ENCODE measurements at regions not wholly inside any gene's neighbourhood (a gene's known extent, or its start where the extent isn't known, plus 50 kb on each side); places are given as distances from the start of the nearest gene placed in this dataset.

DNA sequence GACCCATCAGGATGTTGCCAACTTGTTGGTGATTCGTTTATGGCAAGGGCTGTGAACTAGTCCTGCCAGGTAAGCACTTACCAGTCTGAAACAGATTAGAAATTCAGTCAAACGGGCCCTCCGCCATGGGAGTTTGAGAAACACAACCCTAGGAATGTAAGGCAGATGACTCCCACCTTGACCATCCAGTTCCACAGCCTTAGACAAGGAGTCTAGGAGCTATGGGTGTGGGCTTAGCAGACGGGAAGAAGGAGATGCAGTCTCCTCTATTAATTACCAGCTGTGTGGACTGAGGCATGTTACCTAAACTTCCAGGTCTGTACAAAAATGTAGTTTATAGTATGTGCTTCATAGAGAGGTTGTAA is 319.4 kb upstream of the NCKAP5 start:
- CTCF ChIA-PET: interaction anchor here (1.0 to 3.4 kb wide), 4 partner anchors 231 to 563 kb away, joined by 3 to 42 read pairs (median 7); no protein-coding TSS in a partner anchor
- Mint-ChIP-seq H3K27ac (ENCODE audit: unreplicated experiment) (no peak overlapping the region), H3K4me1 (ENCODE audit: low read depth, unreplicated experiment) (peaks cover 25% of the 10 kb centered on the region), H3K4me3 (ENCODE audit: unreplicated experiment) (no peak overlapping the region), H3K27me3 (ENCODE audit: insufficient read depth, unreplicated experiment) (no peaks in the 10 kb centered on the region), H3K9me3 (ENCODE audit: unreplicated experiment) (no peaks in the 10 kb centered on the region), H3K36me3 (ENCODE audit: insufficient read depth, unreplicated experiment) (no peaks in the 10 kb centered on the region)
- no peaks in the 10 kb centered on the region for H3K9me3 ChIP-seq
- H3K27me3 ChIP-seq (replicated peaks; ENCODE audit: control insufficient read depth, insufficient read depth, low read length): no peaks in the 10 kb centered on the region
- intact Hi-C loops (cut with micrococcal nuclease; ENCODE audit: unreplicated experiment): loop anchor here (5.0 to 10.0 kb wide), 6 partner anchors 35 to 565 kb away; no protein-coding TSS in a partner anchor
- DNase-seq: peak in 1 of 2 experiments; percentile 16
- no TSS peak for BruUV-seq (replicated peaks)
- POLR2A ChIA-PET: no interaction called here
- H3K4me1 ChIP-seq: peaks cover 20% of the 10 kb centered on the region
- TF ChIP-seq, protein P1, sequence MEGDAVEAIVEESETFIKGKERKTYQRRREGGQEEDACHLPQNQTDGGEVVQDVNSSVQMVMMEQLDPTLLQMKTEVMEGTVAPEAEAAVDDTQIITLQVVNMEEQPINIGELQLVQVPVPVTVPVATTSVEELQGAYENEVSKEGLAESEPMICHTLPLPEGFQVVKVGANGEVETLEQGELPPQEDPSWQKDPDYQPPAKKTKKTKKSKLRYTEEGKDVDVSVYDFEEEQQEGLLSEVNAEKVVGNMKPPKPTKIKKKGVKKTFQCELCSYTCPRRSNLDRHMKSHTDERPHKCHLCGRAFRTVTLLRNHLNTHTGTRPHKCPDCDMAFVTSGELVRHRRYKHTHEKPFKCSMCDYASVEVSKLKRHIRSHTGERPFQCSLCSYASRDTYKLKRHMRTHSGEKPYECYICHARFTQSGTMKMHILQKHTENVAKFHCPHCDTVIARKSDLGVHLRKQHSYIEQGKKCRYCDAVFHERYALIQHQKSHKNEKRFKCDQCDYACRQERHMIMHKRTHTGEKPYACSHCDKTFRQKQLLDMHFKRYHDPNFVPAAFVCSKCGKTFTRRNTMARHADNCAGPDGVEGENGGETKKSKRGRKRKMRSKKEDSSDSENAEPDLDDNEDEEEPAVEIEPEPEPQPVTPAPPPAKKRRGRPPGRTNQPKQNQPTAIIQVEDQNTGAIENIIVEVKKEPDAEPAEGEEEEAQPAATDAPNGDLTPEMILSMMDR (IDR thresholded peaks at IDR 0.05; ENCODE audit: insufficient read depth in 1 of 2, low read depth in 1 of 2, low read length in 1 of 2, severe bottlenecking in 1 of 2, unreplicated experiment in 1 of 2): no peak
- H3K4me3 ChIP-seq (ENCODE audit: low read depth, low read length): no peak overlapping the region
- H3K36me3 ChIP-seq (ENCODE audit: control insufficient read depth, insufficient read depth, low read length): no peaks in the 10 kb centered on the region

DNA sequence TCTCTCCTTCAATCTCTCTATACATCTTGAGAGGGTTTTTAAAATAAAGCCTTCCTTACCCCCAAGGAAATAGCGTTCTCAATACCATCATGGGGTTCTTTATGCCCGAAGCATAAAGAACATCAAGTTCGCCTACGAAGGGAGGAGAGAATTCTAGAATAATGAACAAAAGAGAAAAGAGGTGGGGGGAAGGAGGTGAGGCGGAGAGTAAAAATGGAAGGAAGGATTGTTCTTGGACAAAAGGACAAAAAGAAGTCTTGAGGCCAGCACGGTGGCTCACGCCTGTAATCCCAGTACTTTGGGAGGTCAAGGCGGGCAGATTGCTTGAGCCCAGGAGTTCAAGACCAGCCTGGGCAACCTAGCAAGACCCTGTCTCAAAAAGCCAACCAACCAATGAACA is 319.8 kb upstream of the NCKAP5 start:
- intact Hi-C loops (cut with micrococcal nuclease; ENCODE audit: unreplicated experiment): loop anchor here (5.0 to 10.0 kb wide), 6 partner anchors 34 to 564 kb away; no protein-coding TSS in a partner anchor

DNA sequence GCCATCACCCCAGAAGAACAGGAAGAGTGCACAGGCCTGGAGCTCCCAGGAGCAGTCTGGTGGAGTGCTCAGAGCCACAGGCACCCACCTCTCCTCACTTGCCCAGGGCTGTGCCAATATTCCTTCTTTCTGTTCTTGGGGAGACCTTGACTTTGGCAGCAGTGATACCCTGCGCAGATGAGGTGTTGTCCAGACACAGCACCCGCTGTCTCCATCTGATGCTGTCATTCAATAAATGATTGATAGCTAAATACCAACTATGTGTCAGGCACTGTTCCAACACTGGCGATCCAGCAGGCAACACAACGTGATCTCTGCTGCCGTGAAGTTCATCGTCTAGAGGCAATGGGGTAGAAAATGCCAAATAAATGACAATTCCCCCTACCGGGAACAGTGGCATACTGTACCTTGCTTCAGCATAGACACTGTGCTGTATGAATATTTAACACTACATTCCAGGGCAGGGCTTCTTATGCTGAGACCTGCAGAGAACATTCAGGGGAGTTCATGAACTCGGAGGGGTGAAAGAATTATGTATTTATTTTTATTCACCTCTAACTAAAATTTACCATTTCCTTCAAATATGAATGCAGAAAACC is 320.5 kb upstream of the NCKAP5 start:
- Mint-ChIP-seq H3K27me3 (ENCODE audit: insufficient read depth, unreplicated experiment) (no peaks in the 10 kb centered on the region), H3K9me3 (ENCODE audit: unreplicated experiment) (no peaks in the 10 kb centered on the region), H3K27ac (ENCODE audit: unreplicated experiment) (no peak overlapping the region), H3K36me3 (ENCODE audit: insufficient read depth, unreplicated experiment) (no peaks in the 10 kb centered on the region), H3K4me1 (ENCODE audit: low read depth, unreplicated experiment) (peaks cover 25% of the 10 kb centered on the region), H3K4me3 (ENCODE audit: unreplicated experiment) (no peak overlapping the region)
- ChIA-PET POLR2A (no interaction called here), CTCF (no interaction called here)
- Histone ChIP-seq H3K4me3 (ENCODE audit: low read depth, low read length) (no peak overlapping the region), H3K9me3 (no peaks in the 10 kb centered on the region), H3K36me3 (ENCODE audit: control insufficient read depth, insufficient read depth, low read length) (no peaks in the 10 kb centered on the region), H3K4me1 (peaks cover 20% of the 10 kb centered on the region), H3K27me3 (replicated peaks; ENCODE audit: control insufficient read depth, insufficient read depth, low read length) (no peaks in the 10 kb centered on the region)
- intact Hi-C loops (cut with micrococcal nuclease; ENCODE audit: unreplicated experiment): loop anchor here (5.0 to 10.0 kb wide), 6 partner anchors 34 to 564 kb away; no protein-coding TSS in a partner anchor
- TF ChIP-seq, protein P1 (IDR thresholded peaks at IDR 0.05; ENCODE audit: insufficient read depth in 1 of 2, low read depth in 1 of 2, low read length in 1 of 2, severe bottlenecking in 1 of 2, unreplicated experiment in 1 of 2): no peak
- no TSS peak for BruUV-seq (replicated peaks)
- no peak for DNase-seq

More for the DNA sequence above, 319.8 kb upstream of the NCKAP5 start:
- no peaks in the 10 kb centered on the region for H3K27me3 ChIP-seq (replicated peaks; ENCODE audit: control insufficient read depth, insufficient read depth, low read length)
- no peaks in the 10 kb centered on the region for H3K9me3 Mint-ChIP-seq (ENCODE audit: unreplicated experiment)
- no peaks in the 10 kb centered on the region for H3K27me3 Mint-ChIP-seq (ENCODE audit: insufficient read depth, unreplicated experiment)
- no peak for DNase-seq
- ChIA-PET CTCF (interaction anchor here (3.4 kb wide), 1 partner anchor 231 kb away, joined by 42 read pairs; no protein-coding TSS in a partner anchor), POLR2A (no interaction called here)
- H3K4me1 Mint-ChIP-seq (ENCODE audit: low read depth, unreplicated experiment): peaks cover 25% of the 10 kb centered on the region
- H3K4me3 Mint-ChIP-seq (ENCODE audit: unreplicated experiment): no peak overlapping the region
- no peak overlapping the region for H3K27ac Mint-ChIP-seq (ENCODE audit: unreplicated experiment)
- H3K36me3 ChIP-seq (ENCODE audit: control insufficient read depth, insufficient read depth, low read length): no peaks in the 10 kb centered on the region
- TF ChIP-seq, protein P1 (IDR thresholded peaks at IDR 0.05; ENCODE audit: insufficient read depth in 1 of 2, low read depth in 1 of 2, low read length in 1 of 2, severe bottlenecking in 1 of 2, unreplicated experiment in 1 of 2): no peak
- H3K4me1 ChIP-seq: peaks cover 20% of the 10 kb centered on the region
- BruUV-seq (replicated peaks): no TSS peak
- H3K36me3 Mint-ChIP-seq (ENCODE audit: insufficient read depth, unreplicated experiment): no peaks in the 10 kb centered on the region
- H3K9me3 ChIP-seq: no peaks in the 10 kb centered on the region
- H3K4me3 ChIP-seq (ENCODE audit: low read depth, low read length): no peak overlapping the region
